Lung (tissue), 9 donors: ENCODE measurements at regions not wholly inside any gene's neighbourhood (a gene's known extent, or its start where the extent isn't known, plus 50 kb on each side); places are given as distances from the start of the nearest gene placed in this dataset.
"Not testable (repeated sequence)": the region's sequence is repeated elsewhere in the genome, so short reads cannot be mapped to it uniquely, and the experiment has no call there.

Source experiments
- ATAC-seq: fragments of 200-7000 bp; cut with Tn5 transposase; one replicate; pipeline ENCODE4 v1.9.1; 2020; ENCODE audit warnings: moderate number of reproducible peaks; ENCODE audit not compliant: insufficient read depth, low FRiP score
- DNase-seq, 3 donors: peaks; one replicate each; pipeline ENCODE4 v3.0.0-alpha.2; 2013 to 2017
- H3K27ac ChIP-seq, 2 donors: one replicate each; pipeline ENCODE4 v1.5.1; 2013; ENCODE audit warnings: mild to moderate bottlenecking in 2 of 2, moderate library complexity in 2 of 2, control low read depth in 1 of 2, inconsistent platforms in 1 of 2, low read depth in 1 of 2, low read length in 1 of 2
- H3K27me3 ChIP-seq, 3 donors: one replicate each; pipeline ENCODE4 v1.5.1; 2013; ENCODE audit warnings: low read length in 2 of 3; ENCODE audit not compliant: control insufficient read depth in 3 of 3, insufficient read depth in 3 of 3
- H3K36me3 ChIP-seq, 4 donors: one replicate each; pipeline ENCODE4 v1.5.1; 2013; ENCODE audit warnings: low read length in 4 of 4, mild to moderate bottlenecking in 1 of 4, moderate library complexity in 1 of 4; ENCODE audit not compliant: control insufficient read depth in 4 of 4, insufficient read depth in 4 of 4
- H3K4me1 ChIP-seq, 5 donors: one replicate each; pipeline ENCODE4 v1.5.1; 2013; ENCODE audit warnings: low read length in 5 of 5, mild to moderate bottlenecking in 2 of 5, moderate library complexity in 1 of 5; ENCODE audit not compliant: control insufficient read depth in 5 of 5, insufficient read depth in 5 of 5
- H3K4me3 ChIP-seq: one replicate; pipeline ENCODE4 v1.5.1; 2013; ENCODE audit warnings: mild to moderate bottlenecking, control low read depth, moderate library complexity
- H3K9ac ChIP-seq, 2 donors: one replicate each; pipeline ENCODE4 v1.5.1; 2013; ENCODE audit warnings: low read length in 2 of 2, control low read depth in 1 of 2; ENCODE audit not compliant: insufficient read depth in 1 of 2
- H3K9me3 ChIP-seq, 4 donors: one replicate each; pipeline ENCODE4 v1.5.1; 2013; ENCODE audit warnings: low read length in 3 of 4, mild to moderate bottlenecking in 1 of 4, moderate library complexity in 1 of 4; ENCODE audit not compliant: control insufficient read depth in 4 of 4, insufficient read depth in 3 of 4
- WGBS, 2 donors: extraction: QIAGEN DNeasy Blood & Tissue Kit; methylation state at CpG; one replicate each; pipeline ENCODE4 v1.1.7; 2013; 5-methylcytosine and 5-hydroxymethylcytosine counted together
- donor health status: Bipolar disorder and iron deficiency.
- donor health status: healthy.
- donor health status: DM: yes; HTN: yes; CAD: no.

DNA sequence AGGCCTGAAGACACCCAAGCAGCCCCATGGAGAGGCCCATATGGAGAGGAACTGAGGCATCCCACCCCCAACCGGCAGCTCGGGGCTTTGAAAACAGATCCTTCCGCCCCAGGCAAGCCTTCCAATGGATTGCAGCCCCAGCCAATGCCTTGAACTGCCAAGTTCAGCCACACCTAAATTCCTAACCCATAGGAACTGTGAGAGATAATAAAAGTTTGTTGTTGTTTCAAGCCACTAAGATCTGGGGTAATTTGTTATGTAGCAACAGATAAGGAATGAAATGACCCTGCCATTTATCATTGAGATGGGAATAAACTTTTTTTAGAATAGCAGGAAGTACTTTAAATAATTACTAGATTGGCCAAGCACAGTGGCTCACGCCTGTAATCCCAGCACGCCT, 80.3 kb upstream of the SPDYE9 start:
- ATAC-seq: not testable (repeated sequence)

DNA sequence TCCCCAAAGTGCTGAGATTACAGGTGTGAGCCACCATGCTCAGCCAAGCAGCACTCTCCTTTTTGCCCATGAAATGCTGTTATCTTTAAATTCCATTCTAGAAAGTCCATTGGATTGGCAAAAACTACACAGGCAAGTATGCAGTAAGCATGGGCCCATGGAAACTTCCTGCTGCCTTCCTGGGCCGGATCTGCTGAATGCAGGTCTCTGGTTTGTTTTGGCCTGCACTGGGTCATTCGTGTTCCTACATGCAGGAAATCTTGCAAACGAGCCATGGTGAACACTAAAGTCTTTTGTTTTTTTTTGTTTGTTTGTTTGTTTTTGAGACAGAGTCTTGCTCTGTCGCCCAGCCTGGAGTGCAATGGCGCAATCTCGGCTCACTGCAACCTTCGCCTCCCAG, 76.8 kb upstream of the SPDYE9 start:
- not testable (repeated sequence) for H3K36me3 ChIP-seq, H3K4me3 ChIP-seq, H3K9ac ChIP-seq, H3K9me3 ChIP-seq, ATAC-seq, H3K4me1 ChIP-seq, H3K27ac ChIP-seq, DNase-seq, H3K27me3 ChIP-seq
- WGBS, 2 donors: 75% methylated on average over 5 of the region's 7 CpGs; no CpG with 5 or more reads in 1 of the 2 donors

More for the DNA sequence above, 80.3 kb upstream of the SPDYE9 start:
- not testable (repeated sequence) for H3K9me3 ChIP-seq, H3K27ac ChIP-seq, H3K4me1 ChIP-seq, H3K4me3 ChIP-seq, DNase-seq, H3K27me3 ChIP-seq, H3K9ac ChIP-seq, H3K36me3 ChIP-seq
- WGBS, 2 donors: no CpG with 5 or more reads among the region's 5 CpGs

DNA sequence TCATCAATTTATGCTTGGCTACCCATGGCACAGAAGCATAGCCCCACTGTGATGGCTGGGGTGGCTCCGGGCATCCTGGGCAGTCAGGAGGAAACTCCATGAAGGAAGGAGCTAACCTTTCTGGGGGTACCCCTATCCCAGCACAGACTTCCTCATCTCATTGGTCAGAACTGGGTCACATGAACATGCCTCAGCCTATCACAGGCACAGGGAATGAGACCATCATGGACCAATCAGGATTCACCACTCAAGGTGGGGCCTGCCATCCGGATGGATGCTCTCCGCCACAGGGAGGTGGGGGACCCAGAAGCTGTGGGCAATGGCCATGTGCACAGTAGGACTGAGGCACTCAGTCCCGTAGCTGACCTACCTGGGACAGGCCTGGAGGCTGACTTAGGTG, 75.9 kb upstream of the SPDYE9 start:
- not testable (repeated sequence) for DNase-seq, H3K9ac ChIP-seq, H3K9me3 ChIP-seq, H3K36me3 ChIP-seq, H3K27me3 ChIP-seq, ATAC-seq, H3K4me1 ChIP-seq, H3K27ac ChIP-seq, H3K4me3 ChIP-seq
- no CpG with 5 or more reads among the region's 4 CpGs for WGBS, 2 donors

DNA sequence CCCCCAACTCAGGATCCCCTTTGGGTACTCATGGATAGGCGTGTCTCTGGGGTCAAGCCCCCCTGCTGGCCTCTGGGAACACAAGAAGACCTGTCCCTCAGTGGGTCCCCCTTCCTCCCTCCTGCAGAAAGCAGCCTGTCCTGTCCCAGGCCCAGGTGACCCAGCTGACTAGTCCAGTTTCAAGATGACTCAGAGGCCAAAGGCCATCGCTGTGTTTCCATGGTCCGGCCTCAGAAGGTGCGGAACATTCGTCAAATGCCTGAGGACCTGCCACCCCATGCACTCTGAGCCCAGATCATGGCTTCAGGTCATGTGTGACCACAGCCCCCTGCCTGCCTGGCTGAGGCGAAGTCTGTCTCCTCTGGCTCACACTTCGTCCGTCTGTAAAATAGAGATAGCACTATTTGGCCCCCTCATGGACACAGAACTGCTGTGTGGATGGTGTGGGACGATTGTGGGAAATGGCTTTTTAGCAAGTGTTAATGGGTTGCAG, 71.4 kb upstream of the SPDYE9 start:
- ATAC-seq, H3K4me1 ChIP-seq, H3K36me3 ChIP-seq, DNase-seq, H3K9me3 ChIP-seq, H3K4me3 ChIP-seq, H3K27ac ChIP-seq, H3K27me3 ChIP-seq, H3K9ac ChIP-seq: not testable (repeated sequence)
- WGBS, 2 donors: 75 to 88% methylated on average over 1 of the region's 9 CpGs

DNA sequence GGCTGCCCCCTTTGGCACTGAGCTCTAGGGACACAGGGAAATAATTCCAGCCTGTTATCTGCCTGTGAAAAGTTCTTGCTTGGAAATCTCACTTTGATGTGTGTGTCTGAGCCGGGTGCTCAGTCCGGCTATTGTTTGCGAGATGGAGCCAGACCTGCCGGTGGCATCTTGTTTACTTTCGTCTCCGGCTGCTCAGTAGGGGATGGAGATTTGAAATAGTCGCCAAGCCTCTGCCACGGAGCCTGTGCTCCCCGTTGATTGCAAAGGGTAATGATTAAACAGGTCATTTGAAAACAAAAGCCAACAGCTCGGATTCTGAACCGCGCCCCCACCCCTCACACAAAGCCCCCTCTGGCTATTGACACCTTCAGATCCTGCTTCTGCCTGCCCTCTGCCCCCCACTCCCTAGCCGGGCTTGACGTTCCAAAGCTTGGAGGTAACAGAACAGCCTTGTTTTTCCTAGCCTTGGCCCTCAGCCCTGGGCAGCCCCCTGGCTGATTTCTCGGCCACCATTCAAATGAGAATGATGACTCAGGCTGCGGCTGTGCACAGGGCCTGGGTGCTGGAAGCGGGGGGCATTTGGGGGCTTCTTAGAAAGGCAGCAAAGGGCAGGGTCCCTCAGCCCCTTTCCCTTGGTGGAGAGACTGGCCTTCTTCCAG, 70.8 kb upstream of the SPDYE9 start:
- not testable (repeated sequence) for H3K9ac ChIP-seq, H3K4me1 ChIP-seq, H3K4me3 ChIP-seq, H3K27ac ChIP-seq, H3K9me3 ChIP-seq, DNase-seq, ATAC-seq, H3K27me3 ChIP-seq, H3K36me3 ChIP-seq
- WGBS, 2 donors: 21 to 77% methylated on average over 9 of the region's 17 CpGs

DNA sequence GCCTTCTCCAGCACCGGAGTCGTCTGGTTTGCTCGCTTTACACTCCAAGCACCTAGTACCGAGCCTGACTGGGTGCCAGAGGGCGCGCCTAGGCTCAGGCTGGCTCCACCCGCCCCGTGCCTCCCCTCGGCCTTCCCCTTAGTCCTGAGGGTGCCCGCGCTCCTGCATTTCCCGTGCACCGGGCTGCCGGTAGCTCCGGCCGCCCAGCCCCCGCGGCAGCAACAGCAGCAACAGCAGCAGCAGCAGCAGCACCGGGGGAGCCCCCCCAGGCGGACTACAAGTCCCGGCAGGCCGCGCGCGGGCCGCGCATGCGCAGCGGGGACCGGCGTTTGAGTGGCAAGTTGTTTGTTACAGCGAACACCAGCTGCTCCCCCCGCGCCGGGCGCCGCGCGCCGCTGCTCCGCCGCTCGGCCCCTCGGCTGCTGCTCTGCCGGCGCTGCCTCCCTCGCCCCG, 68.8 kb upstream of the SPDYE9 start:
- H3K9ac ChIP-seq, H3K27me3 ChIP-seq, H3K4me3 ChIP-seq, H3K36me3 ChIP-seq, H3K4me1 ChIP-seq, H3K9me3 ChIP-seq: not testable (repeated sequence)
- DNase-seq (peak; percentile 64 to 80 (median 77)), ATAC-seq (peak; percentile 98)
- peak overlapping the region in 1 of 2 donors; percentile 66 for H3K27ac ChIP-seq
- WGBS, 2 donors: 0% methylated on average over 8 to 38 of the region's 48 CpGs

DNA sequence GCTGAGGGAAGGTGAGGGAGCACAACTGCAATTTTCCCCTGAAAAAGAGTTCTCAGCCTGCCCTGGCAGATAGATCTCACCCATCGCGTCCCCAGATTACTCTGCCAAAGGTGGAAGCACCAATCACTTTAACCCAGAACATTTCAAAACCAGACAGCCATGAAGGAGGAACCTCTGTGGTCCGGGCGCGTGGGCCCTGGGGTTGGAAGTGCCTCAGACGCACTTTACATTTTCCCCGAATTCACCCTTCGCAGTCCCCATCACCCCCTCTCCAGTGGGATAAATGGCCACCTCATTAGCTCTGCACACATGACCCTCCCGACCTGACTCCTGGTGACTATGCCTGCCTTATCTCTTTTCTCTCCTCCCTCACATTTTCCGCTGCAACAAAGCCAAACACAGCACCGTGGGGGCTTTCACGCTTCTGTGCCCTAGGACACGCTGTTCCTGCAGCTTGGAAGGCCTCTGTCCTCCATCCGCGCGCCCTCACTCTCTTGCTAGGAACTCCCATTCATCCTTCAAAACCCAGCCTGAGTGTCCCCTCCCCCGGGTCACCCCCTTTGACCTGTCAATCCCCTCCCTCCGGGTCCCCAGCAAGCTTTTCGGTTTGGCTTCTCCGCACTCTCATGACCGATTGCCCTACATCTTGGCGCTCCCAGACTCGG, 68.2 kb upstream of the SPDYE9 start:
- not testable (repeated sequence) for DNase-seq, H3K9ac ChIP-seq, H3K9me3 ChIP-seq, H3K36me3 ChIP-seq, H3K4me1 ChIP-seq, ATAC-seq, H3K27ac ChIP-seq, H3K4me3 ChIP-seq, H3K27me3 ChIP-seq
- WGBS, 2 donors: 19 to 28% methylated on average over 6 to 9 of the region's 23 CpGs

DNA sequence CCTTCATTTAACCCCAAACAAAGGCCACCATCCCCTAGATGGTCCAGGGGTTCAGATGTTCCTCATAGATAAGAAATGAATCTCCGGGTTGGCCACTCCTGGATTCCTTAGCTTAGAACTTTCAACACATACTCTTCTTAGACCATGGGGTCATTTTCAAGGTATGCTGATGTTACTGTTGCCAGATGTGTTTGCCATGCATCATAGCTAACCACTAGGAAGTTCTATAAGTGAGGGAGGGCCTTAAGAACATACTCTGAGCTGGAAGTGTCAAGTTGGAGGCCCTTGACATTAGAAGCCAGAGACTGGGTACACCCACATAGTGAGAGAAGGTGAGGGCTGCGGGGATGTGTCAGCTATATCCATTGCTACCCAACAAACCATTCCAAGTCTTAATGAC, 62.7 kb upstream of the SPDYE9 start:
- not testable (repeated sequence) for H3K27me3 ChIP-seq, H3K9ac ChIP-seq, H3K4me1 ChIP-seq, H3K27ac ChIP-seq, H3K36me3 ChIP-seq, DNase-seq, H3K4me3 ChIP-seq, H3K9me3 ChIP-seq, ATAC-seq
- no CpG with 5 or more reads among the region's 2 CpGs for WGBS, 2 donors
